Brain microvascular endothelial cell (primary cell): ENCODE measurements at regions not wholly inside any gene's neighbourhood (a gene's known extent, or its start where the extent isn't known, plus 50 kb on each side); places are given as distances from the start of the nearest gene placed in this dataset.
"Not testable (repeated sequence)": the region's sequence is repeated elsewhere in the genome, so short reads cannot be mapped to it uniquely, and the experiment has no call there.

ENCODE experiments used
- DNase-seq: peaks from one replicate; pipeline ENCODE4 v3.0.0-alpha.2; 2020
- H3K27ac ChIP-seq: fragments of 250-450 bp; sonication (Bioruptor Pico); 2 replicates; pipeline ENCODE4 v1.5.1; 2020; ENCODE audit warnings: mild to moderate bottlenecking, moderate library complexity
- H3K27me3 ChIP-seq: fragments of 250-450 bp; sonication (Bioruptor Pico); replicated peaks from 2 replicates; pipeline ENCODE4 v1.5.1; 2020; ENCODE audit warnings: mild to moderate bottlenecking
- H3K36me3 ChIP-seq: fragments of 250-450 bp; sonication (Bioruptor Pico); replicated peaks from 2 replicates; pipeline ENCODE4 v1.5.1; 2020; ENCODE audit warnings: mild to moderate bottlenecking
- H3K4me3 ChIP-seq: 2 replicates; pipeline ENCODE4 v1.5.1; 2011; ENCODE audit warnings: low read depth, mild to moderate bottlenecking, control low read depth, low read length, moderate library complexity
- in situ Hi-C: cut with HindIII; loops from 2 replicates; pipeline ENCODE4 v1.10.0; 2017; ENCODE audit warnings: low sequenced_read_pairs, low pct_ligation_motif_present
- TF ChIP-seq, protein P1 (sequence below): IDR thresholded peaks from 2 replicates; pipeline ENCODE4 v1.5.1; 2011; ENCODE audit warnings: low read depth, mild to moderate bottlenecking, moderate library complexity, low read length, control low read depth, inconsistent platforms; ENCODE audit errors: missing control alignments

DNA sequence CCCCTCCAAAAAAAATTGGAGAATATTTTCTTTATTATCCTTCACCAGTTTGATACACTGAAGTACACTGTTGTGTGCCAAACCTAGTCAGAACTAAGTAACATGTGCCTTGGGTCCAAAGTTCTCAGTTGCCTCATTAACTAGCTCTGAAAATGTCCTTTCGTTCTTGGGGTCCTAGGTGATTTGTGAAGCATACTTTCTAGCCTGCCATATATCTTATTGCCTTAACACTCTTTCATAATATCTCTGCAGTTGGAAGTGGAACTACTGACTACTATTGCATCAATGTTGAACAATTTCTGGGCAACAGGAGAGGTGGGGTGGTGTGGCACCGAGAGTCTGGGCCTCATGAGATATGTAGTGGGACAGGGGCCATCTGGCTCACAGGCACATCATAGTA lies 592.9 kb upstream of the FBXO33 start:
- no peak for DNase-seq
- in situ Hi-C loops: no loop called here
- no peaks in the 10 kb centered on the region for H3K27me3 ChIP-seq
- H3K27ac ChIP-seq: no peak overlapping the region
- TF ChIP-seq, protein P1, sequence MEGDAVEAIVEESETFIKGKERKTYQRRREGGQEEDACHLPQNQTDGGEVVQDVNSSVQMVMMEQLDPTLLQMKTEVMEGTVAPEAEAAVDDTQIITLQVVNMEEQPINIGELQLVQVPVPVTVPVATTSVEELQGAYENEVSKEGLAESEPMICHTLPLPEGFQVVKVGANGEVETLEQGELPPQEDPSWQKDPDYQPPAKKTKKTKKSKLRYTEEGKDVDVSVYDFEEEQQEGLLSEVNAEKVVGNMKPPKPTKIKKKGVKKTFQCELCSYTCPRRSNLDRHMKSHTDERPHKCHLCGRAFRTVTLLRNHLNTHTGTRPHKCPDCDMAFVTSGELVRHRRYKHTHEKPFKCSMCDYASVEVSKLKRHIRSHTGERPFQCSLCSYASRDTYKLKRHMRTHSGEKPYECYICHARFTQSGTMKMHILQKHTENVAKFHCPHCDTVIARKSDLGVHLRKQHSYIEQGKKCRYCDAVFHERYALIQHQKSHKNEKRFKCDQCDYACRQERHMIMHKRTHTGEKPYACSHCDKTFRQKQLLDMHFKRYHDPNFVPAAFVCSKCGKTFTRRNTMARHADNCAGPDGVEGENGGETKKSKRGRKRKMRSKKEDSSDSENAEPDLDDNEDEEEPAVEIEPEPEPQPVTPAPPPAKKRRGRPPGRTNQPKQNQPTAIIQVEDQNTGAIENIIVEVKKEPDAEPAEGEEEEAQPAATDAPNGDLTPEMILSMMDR: no peak
- no peak overlapping the region for H3K4me3 ChIP-seq
- no peaks in the 10 kb centered on the region for H3K36me3 ChIP-seq

DNA sequence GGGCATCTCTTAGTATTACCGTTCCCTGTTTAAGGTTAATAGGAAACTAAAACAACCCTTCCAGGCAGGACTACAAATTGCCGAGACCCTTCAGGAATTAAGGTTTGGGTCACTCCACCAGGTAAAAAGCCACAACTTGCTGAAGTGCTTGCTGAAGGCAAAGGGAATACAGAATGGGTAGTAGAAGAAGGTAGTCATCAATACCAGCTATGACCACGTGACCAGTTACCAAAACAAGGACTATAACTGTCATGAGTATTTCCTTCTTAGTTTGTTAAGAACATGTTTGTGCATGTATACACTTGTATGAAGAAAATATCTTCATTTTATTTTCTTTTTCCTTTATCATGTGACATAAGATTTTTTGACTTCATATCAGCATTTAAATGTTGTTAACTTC lies 578.7 kb upstream of the FBXO33 start:
- TF ChIP-seq, protein P1: no peak
- Histone ChIP-seq H3K4me3 (no peak overlapping the region), H3K27ac (no peak overlapping the region), H3K27me3 (no peaks in the 10 kb centered on the region), H3K36me3 (no peaks in the 10 kb centered on the region)
- no peak for DNase-seq
- in situ Hi-C loops: no loop called here

DNA sequence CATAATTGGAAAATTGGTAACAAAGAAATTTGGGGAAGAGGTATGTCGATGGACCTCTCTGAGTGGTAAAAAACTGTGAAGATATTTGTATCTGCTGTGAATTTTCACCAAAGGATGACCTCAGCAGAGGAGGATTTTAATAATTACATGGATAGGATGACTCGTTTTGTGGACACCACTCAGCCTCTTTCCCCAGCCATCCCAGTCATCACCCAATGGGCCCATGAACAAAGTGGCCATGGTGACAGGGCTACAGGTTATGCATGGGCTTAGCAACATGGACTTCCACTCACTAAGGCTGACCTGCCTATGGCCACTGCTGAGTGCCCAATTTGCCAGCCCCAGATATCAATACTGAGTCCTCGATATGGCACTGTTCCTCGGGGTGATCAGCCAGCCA lies 577.5 kb upstream of the FBXO33 start:
- no peak for DNase-seq
- no peaks in the 10 kb centered on the region for H3K36me3 ChIP-seq
- no peak overlapping the region for H3K27ac ChIP-seq
- in situ Hi-C loops: no loop called here
- H3K27me3 ChIP-seq: no peaks in the 10 kb centered on the region
- H3K4me3 ChIP-seq: no peak overlapping the region
- TF ChIP-seq, protein P1: no peak

DNA sequence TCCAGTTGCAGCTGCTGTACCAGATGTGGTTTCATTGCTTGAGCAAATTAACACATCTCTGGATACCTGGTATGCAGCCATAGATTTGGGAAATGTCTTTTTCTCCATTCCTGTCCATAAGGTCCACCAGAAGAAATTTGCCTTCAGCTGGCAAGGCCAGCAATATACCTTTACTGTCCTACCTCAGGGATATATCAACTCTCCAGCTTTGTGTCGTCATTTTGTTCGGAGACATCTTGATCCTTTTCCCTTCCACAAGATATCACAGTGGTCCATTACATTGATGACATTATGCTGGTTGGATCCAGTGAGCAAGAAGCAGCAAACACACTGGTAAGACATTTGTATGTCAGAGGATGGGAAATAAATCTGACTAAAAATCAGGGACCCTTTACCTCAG lies 576.1 kb upstream of the FBXO33 start:
- H3K27ac ChIP-seq, H3K27me3 ChIP-seq, in situ Hi-C loops, H3K4me3 ChIP-seq, DNase-seq, H3K36me3 ChIP-seq: not testable (repeated sequence)

DNA sequence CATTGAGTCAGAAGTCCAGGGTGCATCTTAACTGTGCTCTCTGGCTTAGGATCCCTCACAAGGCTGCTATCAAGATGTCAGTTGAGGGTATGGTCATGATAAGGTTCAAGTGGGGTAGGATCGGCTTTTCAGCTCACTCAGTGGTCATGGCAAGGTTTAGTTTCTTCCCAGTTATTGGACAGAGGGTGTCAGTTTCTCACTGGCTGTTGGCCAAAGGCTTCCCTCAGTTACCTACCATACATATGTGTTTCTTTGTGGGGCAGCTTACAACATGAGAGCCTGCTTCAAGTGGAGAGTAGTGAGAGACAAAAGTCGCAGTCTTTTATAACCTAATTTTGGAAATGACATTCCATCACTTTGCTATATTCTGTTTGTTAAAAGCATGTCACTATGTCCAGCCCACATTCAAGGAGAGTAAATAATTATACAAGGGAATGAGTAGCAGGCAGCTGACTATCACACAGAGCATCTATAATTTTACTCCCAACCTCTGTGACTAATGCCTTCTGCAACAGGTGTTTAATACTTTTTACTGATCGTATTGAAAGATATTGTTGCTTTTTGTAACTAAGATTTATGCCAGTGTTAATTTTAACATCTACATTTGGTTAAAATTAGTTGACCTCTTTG lies 572.8 kb upstream of the FBXO33 start:
- Histone ChIP-seq H3K36me3 (no peaks in the 10 kb centered on the region), H3K27ac (no peak overlapping the region), H3K4me3 (no peak overlapping the region), H3K27me3 (no peaks in the 10 kb centered on the region)
- TF ChIP-seq, protein P1: no peak
- in situ Hi-C loops: no loop called here
- DNase-seq: no peak

DNA sequence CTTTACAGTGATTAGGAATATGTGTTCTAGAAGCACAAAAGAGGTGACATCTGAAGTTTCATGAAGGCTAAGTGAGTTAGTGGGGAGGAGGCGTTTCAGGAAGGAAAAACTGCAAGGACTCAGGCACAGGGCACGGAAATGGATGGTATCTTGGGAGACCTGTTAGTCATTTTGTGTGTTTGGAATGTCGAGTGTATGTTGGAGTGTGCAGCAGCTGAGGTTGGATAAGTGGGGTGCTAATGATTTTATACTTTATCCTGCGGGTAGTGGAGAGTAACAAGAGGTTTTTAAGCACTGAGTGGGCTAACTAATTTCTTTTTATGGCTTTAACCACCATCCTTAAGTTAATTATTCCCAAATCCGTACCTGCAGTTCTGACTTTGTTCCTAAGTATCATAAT lies 571.5 kb upstream of the FBXO33 start:
- H3K27ac ChIP-seq: no peak overlapping the region
- H3K36me3 ChIP-seq: no peaks in the 10 kb centered on the region
- no peak for DNase-seq
- no peak overlapping the region for H3K4me3 ChIP-seq
- H3K27me3 ChIP-seq: no peaks in the 10 kb centered on the region
- in situ Hi-C loops: no loop called here
- TF ChIP-seq, protein P1: no peak
